Activated gamma-delta T cell treated with Interleukin-2 at 50 U/mL for 16 hours (primary cell): ENCODE measurements at regions not wholly inside any gene's neighbourhood (a gene's known extent, or its start where the extent isn't known, plus 50 kb on each side); places are given as distances from the start of the nearest gene placed in this dataset.

Experiments used
- DNase-seq: peaks from one replicate; pipeline ENCODE4 v3.0.0-alpha.2; 2020

DNA sequence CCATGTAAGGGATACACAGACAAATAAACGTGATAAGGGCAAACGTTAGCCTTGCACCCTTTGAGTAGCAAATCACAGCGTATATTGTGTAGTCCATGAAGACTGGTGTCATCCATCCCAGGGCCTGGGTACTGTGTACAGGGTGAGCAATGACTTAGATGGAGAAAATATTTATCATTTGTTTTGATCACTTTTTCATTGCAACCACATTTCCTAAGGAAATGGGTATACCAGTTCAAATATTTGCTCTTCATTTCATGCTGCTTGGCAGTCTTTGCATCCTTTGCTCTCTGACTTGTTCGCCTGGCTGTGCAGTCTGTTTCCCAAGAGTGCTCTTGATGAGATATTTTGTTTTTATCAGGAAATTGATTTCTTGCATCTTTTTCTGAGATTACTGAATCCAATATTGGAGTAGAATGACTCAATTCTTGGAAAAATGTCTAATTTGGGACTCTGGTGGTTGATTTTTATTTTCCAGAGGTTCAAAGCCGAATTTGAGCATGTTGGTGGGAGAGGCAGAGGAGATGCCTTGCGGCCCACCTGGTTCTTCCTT lies 424.6 kb upstream of the SEMA6D start:
- no peak for DNase-seq

DNA sequence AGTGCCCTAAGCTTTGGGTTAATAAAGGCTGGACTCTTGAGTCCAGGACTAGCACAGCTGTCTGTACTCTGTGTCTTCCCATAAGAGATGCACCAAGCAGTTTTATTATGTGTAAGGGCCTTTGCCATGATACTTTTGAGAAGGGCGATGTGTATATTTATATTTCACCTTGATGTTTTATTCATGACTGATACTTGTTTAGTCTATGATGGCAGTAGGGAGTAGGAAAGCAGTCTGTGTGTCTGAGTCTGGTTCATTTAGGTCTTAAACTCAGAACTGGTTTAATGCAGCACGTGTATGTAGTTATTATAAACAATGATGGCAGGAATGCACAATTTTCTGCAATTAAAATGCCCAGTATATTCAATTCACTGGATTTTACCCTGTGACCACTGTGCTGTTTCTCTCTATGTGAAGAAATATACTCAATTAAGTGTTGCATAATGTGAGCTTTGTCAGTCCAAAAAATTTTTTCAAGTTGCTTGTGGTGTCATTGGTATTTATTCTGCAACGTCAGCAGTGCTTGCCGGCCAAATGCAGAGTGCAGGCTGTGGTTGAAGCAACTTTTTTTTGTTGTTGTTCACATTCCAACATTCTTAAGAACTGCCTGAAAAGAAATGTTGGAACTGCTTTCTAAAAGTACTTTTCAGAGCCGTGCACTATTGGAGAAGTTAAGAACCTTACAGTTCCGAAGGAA lies 423.7 kb upstream of the SEMA6D start:
- no peak for DNase-seq

- DNase-seq: no peak
Observed at GRCh38 chr15:47294765-47295259, 422.5 kb upstream of the SEMA6D start.

GRCh38 chr15:47296881-47297280 lies 420.4 kb upstream of the SEMA6D start:
- DNase-seq: no peak

DNA sequence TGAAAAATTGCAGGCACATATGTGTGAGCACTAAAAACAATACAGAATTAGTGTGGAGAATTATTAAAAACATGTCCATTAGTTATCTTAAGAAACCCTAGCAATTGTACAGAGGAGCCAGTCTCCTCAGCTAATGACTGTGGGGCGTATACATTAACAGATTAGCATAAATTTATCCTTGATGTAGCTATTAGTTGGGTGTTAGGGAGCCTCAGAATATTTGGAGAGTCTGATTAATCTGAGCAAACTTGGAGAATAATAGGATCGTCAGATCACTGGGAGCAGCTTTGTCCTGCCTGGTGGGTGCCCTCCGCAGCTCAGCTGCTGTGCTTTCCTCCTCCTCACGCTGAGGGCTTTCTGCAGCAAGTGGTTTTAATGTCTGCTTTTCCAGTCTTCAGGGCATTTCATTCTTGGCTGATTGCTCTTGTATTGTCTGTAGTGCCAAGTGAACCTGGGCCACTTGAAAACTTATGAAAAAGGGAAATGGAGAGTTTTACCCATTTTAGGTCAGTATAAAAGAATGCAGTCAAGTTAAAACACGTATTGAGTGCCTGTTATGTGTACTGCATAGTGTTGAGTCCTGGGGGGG lies 417.4 kb upstream of the SEMA6D start:
- no peak for DNase-seq

DNA sequence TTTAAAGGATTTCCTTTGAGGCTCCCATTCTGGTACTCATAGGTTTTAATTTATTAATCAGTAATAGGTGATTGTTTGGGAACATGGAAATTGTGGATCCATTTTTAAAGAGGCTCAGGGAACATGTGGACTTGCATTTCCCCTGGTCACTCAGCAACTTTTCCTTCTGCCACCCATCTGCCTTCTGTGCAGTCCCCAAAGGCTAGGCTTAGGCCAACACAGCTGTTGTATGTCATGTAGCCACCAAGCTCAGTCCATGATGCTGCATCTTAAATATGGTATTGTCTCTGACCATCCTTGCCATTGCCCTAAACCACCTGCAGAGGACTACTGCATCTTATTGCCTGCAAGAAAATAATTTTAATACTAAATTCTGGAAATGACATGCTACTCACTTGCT lies 416.7 kb upstream of the SEMA6D start:
- no peak for DNase-seq

DNA sequence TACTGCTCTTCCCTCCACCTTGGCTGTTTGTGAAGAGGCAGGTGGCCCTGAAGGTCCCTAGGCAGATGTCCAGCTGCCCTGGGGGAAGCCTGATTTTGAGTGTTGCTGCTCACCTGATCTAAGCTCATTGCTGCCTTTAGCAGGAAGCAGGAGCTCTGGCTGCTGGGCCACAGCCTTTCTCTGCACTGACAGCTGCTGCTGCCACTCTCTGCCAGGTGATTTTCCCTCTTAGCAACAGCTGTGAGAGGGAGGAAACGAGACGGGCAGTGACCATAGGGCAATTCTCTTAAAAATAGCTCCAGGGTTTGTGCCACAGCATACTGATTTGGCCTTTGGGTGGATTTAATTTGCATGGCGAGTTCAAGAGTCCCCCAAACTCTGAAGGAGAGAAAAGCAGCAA lies 415.8 kb upstream of the SEMA6D start:
- DNase-seq: no peak

DNA sequence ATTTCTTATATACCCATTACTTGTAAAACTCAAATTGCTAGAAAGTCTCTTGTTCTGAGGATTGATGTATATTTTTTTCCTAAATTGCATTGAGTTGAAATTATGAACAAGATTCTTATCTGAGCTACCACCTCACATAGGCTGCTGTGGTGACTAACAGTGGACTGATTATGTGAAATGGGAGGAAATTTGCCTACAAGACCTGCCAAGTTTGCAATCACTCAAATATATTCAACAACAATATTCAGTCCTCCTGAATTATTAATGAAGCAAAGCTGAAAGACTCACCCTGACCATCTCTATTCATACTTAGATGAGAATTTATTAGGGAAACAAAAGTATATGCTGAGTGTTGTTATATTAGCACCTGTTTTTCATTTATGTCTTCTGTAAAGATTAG lies 412.6 kb upstream of the SEMA6D start:
- DNase-seq: no peak

- no peak for DNase-seq
Observed at GRCh38 chr15:47312161-47312560, 405.1 kb upstream of the SEMA6D start.

GRCh38 chr15:47326410-47327333 lies 390.6 kb upstream of the SEMA6D start:
- DNase-seq: no peak

DNA sequence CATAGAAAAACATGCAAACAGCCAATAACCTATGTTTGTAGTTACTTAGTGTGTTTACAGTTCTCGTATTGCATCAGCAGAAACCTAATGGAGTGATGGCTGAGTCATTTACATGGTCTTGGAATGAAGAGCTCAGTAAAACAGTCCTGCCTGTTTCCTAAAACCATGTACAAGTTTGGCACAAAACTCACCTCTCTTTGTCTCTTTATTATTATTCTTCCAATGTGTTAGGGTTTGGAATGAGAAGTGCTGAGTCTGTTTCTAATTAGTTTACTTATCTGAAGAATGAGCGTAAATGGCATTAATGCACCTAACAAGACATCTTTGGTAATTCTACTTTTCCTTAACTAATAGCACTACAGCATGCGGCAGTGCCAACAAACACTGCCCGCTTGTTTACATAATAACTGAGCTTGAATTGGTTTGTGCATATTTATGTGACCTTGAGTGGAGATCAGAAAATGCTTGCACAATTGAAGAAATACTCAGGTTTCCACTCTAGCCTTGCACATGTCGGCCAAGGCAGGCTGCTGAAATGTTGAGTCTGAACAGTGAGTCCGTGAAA lies 385.4 kb upstream of the SEMA6D start:
- no peak for DNase-seq

DNA sequence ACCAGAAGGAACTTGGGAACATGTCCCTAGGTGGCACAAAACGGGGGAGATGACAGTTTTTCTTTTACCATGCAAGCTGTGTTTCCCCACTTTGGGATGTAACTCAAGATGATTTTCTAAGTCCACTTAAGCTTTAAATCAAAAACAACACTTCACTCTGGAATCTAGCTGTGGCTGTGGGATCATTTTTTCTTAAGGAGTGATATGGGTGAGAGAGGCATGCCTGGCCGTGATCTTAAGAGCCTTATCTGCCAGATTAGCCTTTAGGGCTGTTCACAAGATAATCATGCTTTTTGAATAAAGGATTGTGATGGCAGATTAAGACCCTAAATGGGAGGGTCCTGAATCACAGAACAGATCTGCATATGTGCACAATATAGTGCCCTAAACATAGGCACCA lies 384.8 kb upstream of the SEMA6D start:
- DNase-seq: no peak

- DNase-seq: no peak
Observed at GRCh38 chr15:47333734-47334133, 383.6 kb upstream of the SEMA6D start.

- DNase-seq: no peak
Observed at GRCh38 chr15:47334805-47335535, 382.3 kb upstream of the SEMA6D start.

DNA sequence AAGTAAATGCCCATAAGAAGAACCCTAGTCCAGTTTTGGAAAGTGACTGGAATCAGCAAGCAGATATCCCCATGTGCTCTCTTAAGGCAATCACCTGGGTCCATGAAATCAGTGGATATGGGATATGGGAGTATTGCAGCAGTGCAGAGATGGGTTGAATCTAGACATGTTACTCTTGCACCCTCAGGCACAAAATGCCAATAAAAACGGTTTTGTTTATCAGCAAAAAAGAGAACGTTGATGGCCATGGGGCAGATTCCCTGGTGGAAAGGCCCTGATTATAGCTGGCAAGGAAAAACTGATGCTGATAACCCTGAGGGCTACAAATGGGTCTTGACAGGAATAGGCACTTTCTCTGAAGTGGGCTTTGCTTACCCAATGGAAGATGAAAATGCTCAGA lies 380.2 kb upstream of the SEMA6D start:
- DNase-seq: no peak

- DNase-seq: no peak
Observed at GRCh38 chr15:47337836-47338235, 379.5 kb upstream of the SEMA6D start.

DNA sequence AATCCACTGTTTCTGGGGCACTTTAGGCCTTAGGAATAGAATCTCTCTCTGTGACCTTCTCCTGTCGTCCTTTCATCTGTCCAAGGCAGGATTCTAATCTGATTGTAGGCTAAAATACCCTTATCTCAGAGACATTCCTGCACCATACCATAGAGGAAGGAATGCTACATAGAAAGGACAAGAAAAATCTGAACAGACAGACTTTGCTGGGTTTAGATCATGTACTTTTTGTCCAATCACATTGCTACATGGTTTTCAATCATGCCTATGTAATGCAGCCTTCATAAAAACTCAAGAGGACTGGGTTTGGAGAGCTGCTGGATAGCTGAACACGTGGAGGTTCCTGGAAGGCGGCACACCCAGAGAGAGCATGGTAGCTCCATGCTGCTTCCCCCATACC lies 378.5 kb upstream of the SEMA6D start:
- DNase-seq: no peak

GRCh38 chr15:47339800-47340570 lies 377.3 kb upstream of the SEMA6D start:
- no peak for DNase-seq

- no peak for DNase-seq
Observed at GRCh38 chr15:47340571-47340920, 376.8 kb upstream of the SEMA6D start.

GRCh38 chr15:47349179-47349578 lies 368.1 kb upstream of the SEMA6D start:
- no peak for DNase-seq

DNA sequence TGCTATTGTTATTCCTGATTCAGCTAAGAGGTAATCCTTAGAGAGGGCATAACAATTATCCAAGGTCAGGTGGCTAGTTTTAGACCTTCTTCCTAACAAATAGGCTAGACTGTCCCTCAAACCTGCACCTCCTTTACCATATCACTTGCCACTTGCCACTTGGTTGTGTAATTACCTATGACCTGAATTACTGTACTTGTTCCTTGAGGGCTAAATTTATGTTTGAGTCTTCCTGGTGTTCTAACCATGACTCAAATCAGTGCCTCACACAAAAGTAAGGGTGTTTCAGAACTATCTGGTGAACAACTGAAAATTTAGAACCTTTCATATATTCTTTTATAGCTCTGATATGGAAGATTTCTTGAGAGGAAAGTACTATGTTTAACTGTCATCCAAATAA lies 365.8 kb upstream of the SEMA6D start:
- DNase-seq: no peak

DNA sequence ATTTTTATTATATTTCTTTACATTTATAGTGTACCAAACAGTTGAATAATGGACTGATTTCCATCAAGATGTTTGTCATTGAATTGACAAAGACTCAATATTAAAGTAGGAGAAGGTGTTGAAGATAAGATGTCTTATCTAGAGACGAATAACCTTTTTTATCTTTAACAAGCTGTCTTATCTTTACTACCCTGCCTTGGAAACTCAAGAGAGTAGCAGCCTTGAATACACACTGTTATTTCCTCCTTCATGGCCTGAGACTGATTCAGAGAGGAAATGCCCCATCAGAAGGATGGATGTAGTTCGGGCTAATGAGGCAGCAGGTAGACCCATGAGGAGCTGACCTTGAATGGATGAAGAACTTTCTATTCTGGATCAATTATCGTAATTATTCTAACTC lies 365.1 kb upstream of the SEMA6D start:
- no peak for DNase-seq
